NOMO-1 (cell line): ENCODE measurements at regions not wholly inside any gene's neighbourhood (a gene's known extent, or its start where the extent isn't known, plus 50 kb on each side); places are given as distances from the start of the nearest gene placed in this dataset.
"Not testable (repeated sequence)": the region's sequence is repeated elsewhere in the genome, so short reads cannot be mapped to it uniquely, and the experiment has no call there.

Source experiments
- DNase-seq, 2 experiments: peaks; one replicate each; lab custom pipeline; 2025; ENCODE audit not compliant: unreplicated experiment in 2 of 2; lab: John Stamatoyannopoulos, UW

- not testable (repeated sequence) for DNase-seq
Observed at GRCh38 chr20:12555849-12556248, 452.9 kb upstream of the SPTLC3 start.

GRCh38 chr20:12557224-12557623 lies 451.5 kb upstream of the SPTLC3 start:
- no peak for DNase-seq

GRCh38 chr20:12564979-12565378 lies 443.8 kb upstream of the SPTLC3 start:
- DNase-seq = no peak

- no peak for DNase-seq
Observed at GRCh38 chr20:12566596-12566995, 442.2 kb upstream of the SPTLC3 start.

- DNase-seq = peak in 1 of 2 experiments; percentile 40
Observed at GRCh38 chr20:12570371-12570770, 438.4 kb upstream of the SPTLC3 start.

GRCh38 chr20:12573442-12573841 lies 435.3 kb upstream of the SPTLC3 start:
- no peak for DNase-seq

GRCh38 chr20:12575352-12576095 lies 433.2 kb upstream of the SPTLC3 start:
- DNase-seq = no peak

- no peak for DNase-seq
Observed at GRCh38 chr20:12577213-12577612, 431.6 kb upstream of the SPTLC3 start.

GRCh38 chr20:12581644-12582289 lies 427.0 kb upstream of the SPTLC3 start:
- DNase-seq = no peak

GRCh38 chr20:12582710-12583109 lies 426.1 kb upstream of the SPTLC3 start:
- DNase-seq = not testable (repeated sequence)

GRCh38 chr20:12591949-12592470 lies 416.8 kb upstream of the SPTLC3 start:
- DNase-seq = no peak

GRCh38 chr20:12592756-12593155 lies 416.0 kb upstream of the SPTLC3 start:
- no peak for DNase-seq

GRCh38 chr20:12593342-12593873 lies 415.4 kb upstream of the SPTLC3 start:
- no peak for DNase-seq

GRCh38 chr20:12594410-12595088 lies 414.2 kb upstream of the SPTLC3 start:
- no peak for DNase-seq

GRCh38 chr20:12595841-12596240 lies 412.9 kb upstream of the SPTLC3 start:
- DNase-seq = no peak

- no peak for DNase-seq
Observed at GRCh38 chr20:12596863-12597262, 411.9 kb upstream of the SPTLC3 start.

GRCh38 chr20:12597551-12597950 lies 411.2 kb upstream of the SPTLC3 start:
- no peak for DNase-seq

GRCh38 chr20:12598894-12599293 lies 409.9 kb upstream of the SPTLC3 start:
- no peak for DNase-seq

- DNase-seq = no peak
Observed at GRCh38 chr20:12599494-12599893, 409.3 kb upstream of the SPTLC3 start.

GRCh38 chr20:12605751-12606150 lies 403.0 kb upstream of the SPTLC3 start:
- no peak for DNase-seq

GRCh38 chr20:12610871-12611270 lies 397.9 kb upstream of the SPTLC3 start:
- peak in 1 of 2 experiments; percentile 4 for DNase-seq
